Prostate gland (tissue), 2 donors: ENCODE measurements at regions not wholly inside any gene's neighbourhood (a gene's known extent, or its start where the extent isn't known, plus 50 kb on each side); places are given as distances from the start of the nearest gene placed in this dataset.

Source experiments
- DNase-seq: peaks from one replicate; pipeline ENCODE4 v3.0.0-alpha.2; 2019; ENCODE audit warnings: low spot score
- H3K27ac ChIP-seq, 2 donors: fragments of 200-600 bp; sonication (generic); 2 replicates each; pipeline ENCODE4 v1.5.1; 2017 to 2019
- H3K27me3 ChIP-seq: fragments of 200-600 bp; sonication (generic); replicated peaks from 2 replicates; pipeline ENCODE4 v1.5.1; 2019; ENCODE audit not compliant: insufficient read depth
- H3K36me3 ChIP-seq, 2 donors: fragments of 200-600 bp; sonication (generic); 1 replicate in 1 of 2; 2 replicates in 1 of 2; pipeline versions ENCODE4 v1.5.1 to v1.8.1; 2017 to 2019
- H3K4me1 ChIP-seq: fragments of 200-600 bp; sonication (generic); replicated peaks from 2 replicates; pipeline ENCODE4 v1.5.1; 2019
- H3K4me3 ChIP-seq, 2 donors: fragments of 200-600 bp; sonication (generic); 2 replicates each; pipeline ENCODE4 v1.5.1; 2017 to 2019
- H3K9me3 ChIP-seq: fragments of 200-600 bp; sonication (generic); 2 replicates; pipeline ENCODE4 v1.5.1; 2017
- CTCF ChIP-seq, 4 experiments: fragments of 200-600 bp in 2 of 4; fragments of 450-650 bp in 2 of 4; sonication (generic) in 2 of 4; IDR thresholded peaks; 1 replicate in 3 of 4; 2 replicates in 1 of 4; pipeline ENCODE4 v1.5.1; 2016 to 2019; ENCODE audit warnings: antibody characterized with exemption in 4 of 4, mild to moderate bottlenecking in 2 of 4, moderate library complexity in 2 of 4
- POLR2A ChIP-seq: fragments of 450-650 bp; IDR thresholded peaks from one replicate; pipeline ENCODE4 v1.6.1; 2016; ENCODE audit warnings: antibody characterized with exemption, mild to moderate bottlenecking
- POLR2AphosphoS5 ChIP-seq: sonication (generic); formaldehyde crosslinking; IDR thresholded peaks from one replicate; pipeline ENCODE4 v1.6.1; 2017; ENCODE audit warnings: antibody characterized with exemption
- WGBS: methylation state at CpG from one replicate; pipeline ENCODE4 v1.1.5; 2018; 5-methylcytosine and 5-hydroxymethylcytosine counted together
- intact Hi-C: fragments of 100-400 bp; cut with DNase I; formaldehyde crosslinking; loops from one replicate; pipeline ENCODE4 v1.14.2; 2022

- Histone ChIP-seq H3K4me1 (no peaks in the 10 kb centered on the region), H3K27ac (no peak overlapping the region), H3K4me3 (no peak overlapping the region), H3K36me3 (no peaks in the 10 kb centered on the region), H3K9me3 (no peaks in the 10 kb centered on the region), H3K27me3 (no peaks in the 10 kb centered on the region)
- no peak for DNase-seq
- intact Hi-C loops, result no loop called here
- no peak for TF ChIP-seq CTCF (IDR thresholded peaks at IDR 0.05)
- no peak for TF ChIP-seq POLR2A
- no peak for TF ChIP-seq POLR2AphosphoS5
- 89% methylated on average over 2 of the region's 2 CpGs for WGBS
Observed at GRCh38 chr11:70012134-70012733, 65.9 kb upstream of the ANO1 start.

- no peak for TF ChIP-seq CTCF (IDR thresholded peaks at IDR 0.05)
- no peak for TF ChIP-seq POLR2AphosphoS5
- TF ChIP-seq POLR2A, result no peak
- intact Hi-C loops, result no loop called here
- H3K4me3 ChIP-seq, result no peak overlapping the region
- WGBS, result 92% methylated on average over 11 of the region's 11 CpGs
- no peak for DNase-seq
- no peaks in the 10 kb centered on the region for H3K27me3 ChIP-seq
- H3K36me3 ChIP-seq, result no peaks in the 10 kb centered on the region
- H3K9me3 ChIP-seq, result no peaks in the 10 kb centered on the region
- H3K27ac ChIP-seq, result no peak overlapping the region
- H3K4me1 ChIP-seq, result no peaks in the 10 kb centered on the region
Observed at GRCh38 chr11:70014291-70014690, 63.8 kb upstream of the ANO1 start.

- WGBS, result 43% methylated on average over 14 of the region's 14 CpGs
- H3K4me1 ChIP-seq, result no peaks in the 10 kb centered on the region
- no peaks in the 10 kb centered on the region for H3K36me3 ChIP-seq
- H3K4me3 ChIP-seq, result no peak overlapping the region
- no peaks in the 10 kb centered on the region for H3K9me3 ChIP-seq
- no peak overlapping the region for H3K27ac ChIP-seq
- H3K27me3 ChIP-seq, result no peaks in the 10 kb centered on the region
- intact Hi-C loops, result no loop called here
- TF ChIP-seq POLR2A (no peak), CTCF (IDR thresholded peaks at IDR 0.05) (no peak), POLR2AphosphoS5 (no peak)
- no peak for DNase-seq
Observed at GRCh38 chr11:70016666-70017367, 61.3 kb upstream of the ANO1 start.

- H3K27me3 ChIP-seq, result no peaks in the 10 kb centered on the region
- no peaks in the 10 kb centered on the region for H3K4me1 ChIP-seq
- H3K4me3 ChIP-seq, result no peak overlapping the region
- no peak for DNase-seq
- no peak overlapping the region for H3K27ac ChIP-seq
- WGBS, result 89% methylated on average over 6 of the region's 6 CpGs
- intact Hi-C loops, result no loop called here
- H3K36me3 ChIP-seq, result no peaks in the 10 kb centered on the region
- no peaks in the 10 kb centered on the region for H3K9me3 ChIP-seq
- TF ChIP-seq POLR2A (no peak), CTCF (IDR thresholded peaks at IDR 0.05) (no peak), POLR2AphosphoS5 (no peak)
Observed at GRCh38 chr11:70018816-70019215, 59.3 kb upstream of the ANO1 start.

- Histone ChIP-seq H3K9me3 (no peaks in the 10 kb centered on the region), H3K27me3 (no peaks in the 10 kb centered on the region), H3K36me3 (no peaks in the 10 kb centered on the region), H3K4me1 (no peaks in the 10 kb centered on the region), H3K4me3 (no peak overlapping the region), H3K27ac (no peak overlapping the region)
- DNase-seq, result no peak
- intact Hi-C loops, result no loop called here
- TF ChIP-seq CTCF (IDR thresholded peaks at IDR 0.05) (no peak), POLR2A (no peak), POLR2AphosphoS5 (no peak)
- 89% methylated on average over 8 of the region's 8 CpGs for WGBS
Observed at GRCh38 chr11:70019576-70020011, 58.5 kb upstream of the ANO1 start.
